ENCODE measurements at regions not wholly inside any gene's neighbourhood (a gene's known extent, or its start where the extent isn't known, plus 50 kb on each side); places are given as distances from the start of the nearest gene placed in this dataset.
"Not testable (repeated sequence)": the region's sequence is repeated elsewhere in the genome, so short reads cannot be mapped to it uniquely, and the experiment has no call there.

DNA sequence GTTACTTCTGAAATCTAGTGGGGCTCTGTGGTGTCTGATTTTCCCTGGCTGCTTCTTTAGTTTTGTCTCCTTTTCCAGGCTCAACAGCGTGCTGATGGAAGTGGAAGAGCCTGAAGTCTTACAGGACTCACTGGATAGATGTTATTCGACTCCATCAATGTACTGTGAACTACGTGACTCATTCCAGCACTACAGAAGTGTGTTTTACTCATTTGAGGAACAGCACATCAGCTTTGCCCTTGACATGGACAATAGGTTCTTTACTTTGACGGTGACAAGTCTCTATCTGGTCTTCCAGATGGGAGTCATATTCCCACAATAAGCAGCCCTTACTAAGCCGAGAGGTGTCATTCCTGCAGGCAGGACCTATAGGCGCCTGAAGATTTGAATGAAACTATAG, 51.1 kb downstream of the NBPF8 start:
- intact Hi-C loops (cut with DNase I, micrococcal nuclease); H3K27me3 Mint-ChIP-seq; H3K4me3 Mint-ChIP-seq; H3K4me1 Mint-ChIP-seq (ENCODE audit: low read depth); H3K27ac ChIP-seq (ENCODE audit: low read depth in 1 of 2, low read length in 2 of 2); H3K9me3 Mint-ChIP-seq; H3K27ac Mint-ChIP-seq; POLR2A ChIA-PET; H3K9me3 ChIP-seq (ENCODE audit: control insufficient read depth in 1 of 2, insufficient read depth in 1 of 2, low read length in 2 of 2); H3K36me3 ChIP-seq (ENCODE audit: insufficient read depth, low read length); H3K27me3 ChIP-seq (ENCODE audit: control insufficient read depth in 1 of 2, insufficient read depth in 2 of 2, low read length in 2 of 2); CTCF ChIA-PET; ATAC-seq (ENCODE audit: poor library complexity); H3K36me3 Mint-ChIP-seq (ENCODE audit: low read depth); DNase-seq; H3K4me1 ChIP-seq (ENCODE audit: insufficient read depth, low read length); H3K4me3 ChIP-seq (ENCODE audit: low read length): not testable (repeated sequence)

DNA sequence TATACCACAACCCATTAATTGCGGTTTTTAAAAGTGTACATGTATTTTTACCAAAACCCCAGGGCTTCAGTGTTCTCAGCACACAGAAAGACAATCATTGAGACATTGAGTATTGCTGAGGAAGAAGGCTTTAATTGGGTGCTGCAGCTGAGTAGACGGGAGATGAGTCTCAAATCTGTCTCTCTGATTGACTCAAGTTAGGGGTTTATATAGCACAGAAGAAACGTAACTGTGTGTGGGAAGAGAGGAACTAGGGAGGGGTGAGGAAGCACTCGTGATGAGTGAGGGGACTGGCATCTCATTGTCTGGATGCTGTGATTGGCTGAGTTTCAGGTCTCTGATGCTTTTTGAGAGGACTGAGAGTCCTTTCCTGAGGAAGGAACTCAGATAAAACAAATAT, 62.8 kb downstream of the NBPF8 start:
- H3K27ac ChIP-seq (ENCODE audit: low read depth in 1 of 2, low read length in 2 of 2); intact Hi-C loops (cut with DNase I, micrococcal nuclease); H3K36me3 ChIP-seq (ENCODE audit: insufficient read depth, low read length); DNase-seq; H3K9me3 ChIP-seq (ENCODE audit: control insufficient read depth in 1 of 2, insufficient read depth in 1 of 2, low read length in 2 of 2); H3K4me1 ChIP-seq (ENCODE audit: insufficient read depth, low read length); H3K4me3 ChIP-seq (ENCODE audit: low read length); ATAC-seq (ENCODE audit: poor library complexity); H3K27me3 ChIP-seq (ENCODE audit: control insufficient read depth in 1 of 2, insufficient read depth in 2 of 2, low read length in 2 of 2); POLR2A ChIA-PET; H3K4me3 Mint-ChIP-seq; H3K27me3 Mint-ChIP-seq; H3K27ac Mint-ChIP-seq; H3K4me1 Mint-ChIP-seq (ENCODE audit: low read depth); H3K9me3 Mint-ChIP-seq; CTCF ChIA-PET: not testable (repeated sequence)
- peaks cover 28% of the 10 kb centered on the region for H3K36me3 Mint-ChIP-seq (ENCODE audit: low read depth)

DNA sequence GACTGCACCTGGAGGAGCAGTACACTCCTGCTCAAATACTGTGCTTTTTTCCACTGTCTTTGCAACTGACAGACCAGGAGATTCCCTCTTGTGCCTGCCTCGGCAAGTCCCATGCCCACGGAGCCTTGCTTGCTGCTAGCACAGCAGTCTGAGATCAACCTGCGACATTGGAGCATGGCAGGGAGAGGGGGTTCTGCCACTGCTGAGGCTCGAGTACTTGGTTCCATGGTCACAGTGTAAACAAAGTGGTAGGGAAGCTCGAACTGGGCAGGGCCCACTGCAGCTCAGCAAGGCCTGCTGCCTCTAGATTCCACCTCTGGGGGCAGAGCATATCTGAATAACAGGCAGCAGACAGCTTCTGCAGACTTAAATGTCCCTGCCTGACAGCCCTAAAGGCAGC, 63.6 kb downstream of the NBPF8 start:
- H3K9me3 Mint-ChIP-seq; H3K4me3 ChIP-seq (ENCODE audit: low read length): not testable (repeated sequence)

DNA sequence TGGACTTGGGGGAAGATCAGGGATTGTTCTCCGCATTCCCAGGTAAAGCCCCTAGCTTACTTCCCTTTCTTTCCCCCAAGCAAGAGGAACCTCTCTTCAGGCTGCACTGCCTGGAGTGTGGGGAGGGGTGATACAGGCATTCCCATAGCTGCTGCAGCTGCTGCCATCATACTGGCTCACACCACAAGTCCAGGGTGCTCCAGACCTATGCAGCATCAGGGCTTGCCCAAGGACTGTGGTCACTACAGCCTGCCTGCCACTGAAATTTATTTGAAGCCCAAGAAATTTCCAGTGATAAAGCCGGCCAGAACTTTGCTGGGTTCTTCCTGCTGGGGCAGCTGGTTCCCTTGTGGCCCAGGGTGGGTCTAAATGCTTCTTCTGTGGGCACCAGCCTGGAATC, 72.7 kb downstream of the NBPF8 start:
- H3K27ac Mint-ChIP-seq; POLR2A ChIA-PET; H3K27me3 ChIP-seq (ENCODE audit: control insufficient read depth in 1 of 2, insufficient read depth in 2 of 2, low read length in 2 of 2); H3K4me1 ChIP-seq (ENCODE audit: insufficient read depth, low read length); intact Hi-C loops (cut with DNase I, micrococcal nuclease); H3K27me3 Mint-ChIP-seq; H3K9me3 Mint-ChIP-seq; CTCF ChIA-PET; H3K4me1 Mint-ChIP-seq (ENCODE audit: low read depth); H3K36me3 ChIP-seq (ENCODE audit: insufficient read depth, low read length); H3K4me3 Mint-ChIP-seq; DNase-seq; H3K9me3 ChIP-seq (ENCODE audit: control insufficient read depth in 1 of 2, insufficient read depth in 1 of 2, low read length in 2 of 2); ATAC-seq (ENCODE audit: poor library complexity); H3K27ac ChIP-seq (ENCODE audit: low read depth in 1 of 2, low read length in 2 of 2); H3K4me3 ChIP-seq (ENCODE audit: low read length): not testable (repeated sequence)
- peaks cover 34% of the 10 kb centered on the region for H3K36me3 Mint-ChIP-seq (ENCODE audit: low read depth)

More for the DNA sequence above, 63.6 kb downstream of the NBPF8 start:
- H3K36me3 ChIP-seq (ENCODE audit: insufficient read depth, low read length); H3K27ac Mint-ChIP-seq; H3K27ac ChIP-seq (ENCODE audit: low read depth in 1 of 2, low read length in 2 of 2); POLR2A ChIA-PET; H3K4me3 Mint-ChIP-seq; DNase-seq; H3K27me3 Mint-ChIP-seq; CTCF ChIA-PET; intact Hi-C loops (cut with DNase I, micrococcal nuclease); H3K4me1 ChIP-seq (ENCODE audit: insufficient read depth, low read length); H3K9me3 ChIP-seq (ENCODE audit: control insufficient read depth in 1 of 2, insufficient read depth in 1 of 2, low read length in 2 of 2); H3K4me1 Mint-ChIP-seq (ENCODE audit: low read depth); ATAC-seq (ENCODE audit: poor library complexity); H3K27me3 ChIP-seq (ENCODE audit: control insufficient read depth in 1 of 2, insufficient read depth in 2 of 2, low read length in 2 of 2): not testable (repeated sequence)
- peaks cover 32% of the 10 kb centered on the region for H3K36me3 Mint-ChIP-seq (ENCODE audit: low read depth)

DNA sequence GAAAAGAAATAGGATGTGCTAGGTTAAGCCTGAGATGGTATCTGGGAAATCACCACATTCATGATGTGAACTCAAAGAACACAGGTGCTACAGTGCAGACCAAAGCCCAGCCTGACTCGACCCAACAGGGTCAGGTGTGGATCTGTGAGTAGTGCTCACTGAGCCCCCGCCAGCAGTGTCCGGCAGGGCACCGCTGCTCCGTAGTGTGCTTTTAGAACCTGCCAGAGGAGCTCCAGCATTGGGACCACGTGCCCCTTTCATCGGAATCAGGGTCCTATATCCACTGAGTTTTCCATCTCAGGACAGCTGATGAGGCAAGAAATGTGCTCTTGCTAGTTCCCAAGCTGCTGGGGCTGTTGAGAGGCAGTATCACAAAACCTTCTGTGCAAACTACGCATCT, 74.4 kb downstream of the NBPF8 start:
- H3K36me3 ChIP-seq (ENCODE audit: insufficient read depth, low read length); H3K27me3 ChIP-seq (ENCODE audit: control insufficient read depth in 1 of 2, insufficient read depth in 2 of 2, low read length in 2 of 2); CTCF ChIA-PET; DNase-seq; H3K27ac Mint-ChIP-seq; intact Hi-C loops (cut with DNase I, micrococcal nuclease); H3K4me1 Mint-ChIP-seq (ENCODE audit: low read depth); H3K9me3 Mint-ChIP-seq; H3K27me3 Mint-ChIP-seq; ATAC-seq (ENCODE audit: poor library complexity); POLR2A ChIA-PET; H3K27ac ChIP-seq (ENCODE audit: low read depth in 1 of 2, low read length in 2 of 2); H3K4me3 ChIP-seq (ENCODE audit: low read length); H3K4me3 Mint-ChIP-seq; H3K4me1 ChIP-seq (ENCODE audit: insufficient read depth, low read length); H3K9me3 ChIP-seq (ENCODE audit: control insufficient read depth in 1 of 2, insufficient read depth in 1 of 2, low read length in 2 of 2): not testable (repeated sequence)
- peaks cover 27% of the 10 kb centered on the region for H3K36me3 Mint-ChIP-seq (ENCODE audit: low read depth)

DNA sequence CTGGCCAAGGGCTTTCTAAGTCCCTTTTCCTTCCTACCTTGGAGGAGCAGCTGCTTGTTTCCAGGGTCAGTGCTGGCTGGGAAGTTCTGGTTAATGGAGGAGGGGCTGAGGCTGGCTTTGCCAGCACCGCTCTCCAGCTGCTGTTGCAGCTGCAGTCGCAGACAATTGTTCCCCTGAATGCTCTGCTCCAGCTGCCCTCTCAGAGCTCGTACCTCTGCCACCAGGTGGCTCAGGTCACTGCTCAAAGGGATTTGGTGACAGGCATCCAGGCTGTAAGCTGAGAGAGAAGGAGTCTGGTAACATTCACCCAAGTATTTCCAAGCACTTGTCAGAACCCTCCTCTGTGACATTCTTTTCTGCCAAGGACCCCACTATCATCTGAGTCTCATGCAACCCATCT, 82.3 kb downstream of the NBPF8 start:
- H3K27ac Mint-ChIP-seq; H3K4me3 Mint-ChIP-seq; H3K27ac ChIP-seq (ENCODE audit: low read depth in 1 of 2, low read length in 2 of 2); H3K9me3 ChIP-seq (ENCODE audit: control insufficient read depth in 1 of 2, insufficient read depth in 1 of 2, low read length in 2 of 2); POLR2A ChIA-PET; H3K27me3 ChIP-seq (ENCODE audit: control insufficient read depth in 1 of 2, insufficient read depth in 2 of 2, low read length in 2 of 2); H3K9me3 Mint-ChIP-seq; CTCF ChIA-PET; H3K27me3 Mint-ChIP-seq; intact Hi-C loops (cut with DNase I, micrococcal nuclease); ATAC-seq (ENCODE audit: poor library complexity); H3K4me1 Mint-ChIP-seq (ENCODE audit: low read depth); H3K36me3 ChIP-seq (ENCODE audit: insufficient read depth, low read length); H3K4me3 ChIP-seq (ENCODE audit: low read length); DNase-seq; H3K4me1 ChIP-seq (ENCODE audit: insufficient read depth, low read length): not testable (repeated sequence)
- peaks cover 11% of the 10 kb centered on the region for H3K36me3 Mint-ChIP-seq (ENCODE audit: low read depth)

DNA sequence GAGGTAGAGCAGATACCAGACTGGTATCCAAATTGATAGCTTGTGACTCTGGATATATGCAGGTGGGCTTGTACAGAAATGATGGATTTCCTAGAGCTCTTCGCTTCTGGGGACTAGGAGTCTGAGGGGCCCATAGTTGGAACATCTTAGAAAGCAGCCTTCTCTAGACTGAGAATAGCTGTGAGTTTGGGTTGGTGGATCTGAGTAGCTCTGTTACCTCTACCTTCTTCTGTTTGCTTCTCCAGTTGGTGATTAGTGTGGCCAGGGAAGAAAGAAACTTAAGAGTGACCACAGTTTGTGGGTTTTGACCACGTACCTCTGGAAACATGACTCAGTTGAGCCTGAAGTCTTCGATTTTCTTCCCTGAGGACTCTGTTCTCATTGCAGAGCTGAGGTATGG, 88.4 kb downstream of the NBPF8 start:
- H3K4me3 Mint-ChIP-seq; intact Hi-C loops (cut with DNase I, micrococcal nuclease); H3K9me3 ChIP-seq (ENCODE audit: control insufficient read depth in 1 of 2, insufficient read depth in 1 of 2, low read length in 2 of 2); H3K36me3 Mint-ChIP-seq (ENCODE audit: low read depth); H3K27ac Mint-ChIP-seq; ATAC-seq (ENCODE audit: poor library complexity); H3K4me3 ChIP-seq (ENCODE audit: low read length); CTCF ChIA-PET; H3K4me1 Mint-ChIP-seq (ENCODE audit: low read depth); H3K27me3 ChIP-seq (ENCODE audit: control insufficient read depth in 1 of 2, insufficient read depth in 2 of 2, low read length in 2 of 2); POLR2A ChIA-PET; H3K4me1 ChIP-seq (ENCODE audit: insufficient read depth, low read length); H3K9me3 Mint-ChIP-seq; H3K36me3 ChIP-seq (ENCODE audit: insufficient read depth, low read length); DNase-seq; H3K27me3 Mint-ChIP-seq; H3K27ac ChIP-seq (ENCODE audit: low read depth in 1 of 2, low read length in 2 of 2): not testable (repeated sequence)
